Smooth muscle cell (in vitro differentiated cells): ENCODE measurements at regions not wholly inside any gene's neighbourhood (a gene's known extent, or its start where the extent isn't known, plus 50 kb on each side); places are given as distances from the start of the nearest gene placed in this dataset.

ENCODE experiments used
- DNase-seq: peaks from one replicate; lab custom pipeline; 2025; ENCODE audit not compliant: unreplicated experiment; lab: John Stamatoyannopoulos, UW
- H2AFZ ChIP-seq: fragments of 200-600 bp; sonication (generic); 2 replicates; pipeline ENCODE4 v1.6.0; 2016; ENCODE audit warnings: antibody characterized with exemption, low read depth, mild to moderate bottlenecking
- H3F3A ChIP-seq: fragments of 200-600 bp; sonication (generic); 2 replicates; pipeline ENCODE4 v1.6.0; 2017; ENCODE audit warnings: antibody characterized with exemption, low read depth
- H3K27ac ChIP-seq: fragments of 200-600 bp; sonication (generic); 2 replicates; pipeline ENCODE4 v1.5.1; 2016; ENCODE audit warnings: low read depth, mild to moderate bottlenecking
- H3K27me3 ChIP-seq: fragments of 200-600 bp; sonication (generic); 2 replicates; pipeline ENCODE4 v1.6.1; 2016; ENCODE audit warnings: low read depth, mild to moderate bottlenecking
- H3K36me3 ChIP-seq: fragments of 200-600 bp; sonication (generic); 2 replicates; pipeline ENCODE4 v1.5.1; 2016; ENCODE audit warnings: low read depth
- H3K4me1 ChIP-seq: fragments of 200-600 bp; sonication (generic); 2 replicates; pipeline ENCODE4 v1.5.1; 2016; ENCODE audit warnings: low read depth
- H3K4me2 ChIP-seq: fragments of 200-600 bp; sonication (generic); 2 replicates; pipeline ENCODE4 v1.6.0; 2016; ENCODE audit warnings: mild to moderate bottlenecking
- H3K4me3 ChIP-seq: fragments of 200-600 bp; sonication (generic); 2 replicates; pipeline ENCODE4 v1.5.1; 2016; ENCODE audit warnings: mild to moderate bottlenecking
- H3K79me2 ChIP-seq: fragments of 200-600 bp; sonication (generic); 2 replicates; pipeline ENCODE4 v1.6.0; 2016; ENCODE audit warnings: low read depth, mild to moderate bottlenecking
- H3K9ac ChIP-seq: fragments of 200-600 bp; sonication (generic); 2 replicates; pipeline ENCODE4 v1.6.0; 2016; ENCODE audit warnings: low read depth
- H3K9me3 ChIP-seq: fragments of 200-600 bp; sonication (generic); replicated peaks from 2 replicates; pipeline ENCODE4 v1.5.1; 2016; ENCODE audit warnings: low read depth
- H4K20me1 ChIP-seq: fragments of 200-600 bp; sonication (generic); 2 replicates; pipeline ENCODE4 v1.6.0; 2016; ENCODE audit warnings: low read depth
- WGBS: methylation state at CpG from one replicate; pipeline ENCODE4 v1.1.7; 2016; ENCODE audit warnings: low lambda C conversion rate; 5-methylcytosine and 5-hydroxymethylcytosine counted together
- TF ChIP-seq, protein P1 (sequence below): fragments of 200-600 bp; sonication (generic); IDR thresholded peaks from 2 replicates; pipeline ENCODE4 v1.5.1; 2017; ENCODE audit warnings: borderline replicate concordance, mild to moderate bottlenecking, antibody characterized with exemption; ENCODE audit not compliant: insufficient read depth, poor library complexity, severe bottlenecking

DNA sequence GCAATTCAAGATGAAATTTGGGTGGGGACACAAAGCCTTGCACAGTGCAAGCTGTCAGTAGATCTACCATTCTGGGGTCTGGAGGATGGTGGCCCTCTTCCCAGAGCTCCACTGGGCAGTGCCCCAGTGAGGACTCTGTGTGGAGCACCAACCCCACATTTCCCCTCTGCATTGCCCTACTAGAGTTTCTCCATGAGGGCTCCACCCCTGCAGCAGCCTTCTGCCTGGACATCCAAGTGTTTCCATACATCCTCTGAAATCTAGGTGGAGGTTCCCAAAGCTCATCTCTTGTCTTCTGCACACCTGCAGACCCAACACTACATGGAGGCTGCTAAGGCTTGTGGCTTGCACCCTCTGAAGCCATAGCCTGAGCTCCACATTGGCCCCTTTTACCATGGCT, 402.3 kb downstream of the RAB28 start:
- no peak for DNase-seq
- no peak overlapping the region for H3K4me2 ChIP-seq
- H3F3A ChIP-seq = no peaks in the 10 kb centered on the region
- no peak overlapping the region for H3K4me3 ChIP-seq
- no peaks in the 10 kb centered on the region for H3K4me1 ChIP-seq
- no peaks in the 10 kb centered on the region for H4K20me1 ChIP-seq
- H3K79me2 ChIP-seq = no peaks in the 10 kb centered on the region
- no peak overlapping the region for H3K27ac ChIP-seq
- TF ChIP-seq, protein P1, sequence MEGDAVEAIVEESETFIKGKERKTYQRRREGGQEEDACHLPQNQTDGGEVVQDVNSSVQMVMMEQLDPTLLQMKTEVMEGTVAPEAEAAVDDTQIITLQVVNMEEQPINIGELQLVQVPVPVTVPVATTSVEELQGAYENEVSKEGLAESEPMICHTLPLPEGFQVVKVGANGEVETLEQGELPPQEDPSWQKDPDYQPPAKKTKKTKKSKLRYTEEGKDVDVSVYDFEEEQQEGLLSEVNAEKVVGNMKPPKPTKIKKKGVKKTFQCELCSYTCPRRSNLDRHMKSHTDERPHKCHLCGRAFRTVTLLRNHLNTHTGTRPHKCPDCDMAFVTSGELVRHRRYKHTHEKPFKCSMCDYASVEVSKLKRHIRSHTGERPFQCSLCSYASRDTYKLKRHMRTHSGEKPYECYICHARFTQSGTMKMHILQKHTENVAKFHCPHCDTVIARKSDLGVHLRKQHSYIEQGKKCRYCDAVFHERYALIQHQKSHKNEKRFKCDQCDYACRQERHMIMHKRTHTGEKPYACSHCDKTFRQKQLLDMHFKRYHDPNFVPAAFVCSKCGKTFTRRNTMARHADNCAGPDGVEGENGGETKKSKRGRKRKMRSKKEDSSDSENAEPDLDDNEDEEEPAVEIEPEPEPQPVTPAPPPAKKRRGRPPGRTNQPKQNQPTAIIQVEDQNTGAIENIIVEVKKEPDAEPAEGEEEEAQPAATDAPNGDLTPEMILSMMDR = no peak
- no peak overlapping the region for H2AFZ ChIP-seq
- H3K27me3 ChIP-seq = no peaks in the 10 kb centered on the region
- no peaks in the 10 kb centered on the region for H3K9me3 ChIP-seq
- H3K9ac ChIP-seq = no peak overlapping the region
- H3K36me3 ChIP-seq = no peaks in the 10 kb centered on the region

DNA sequence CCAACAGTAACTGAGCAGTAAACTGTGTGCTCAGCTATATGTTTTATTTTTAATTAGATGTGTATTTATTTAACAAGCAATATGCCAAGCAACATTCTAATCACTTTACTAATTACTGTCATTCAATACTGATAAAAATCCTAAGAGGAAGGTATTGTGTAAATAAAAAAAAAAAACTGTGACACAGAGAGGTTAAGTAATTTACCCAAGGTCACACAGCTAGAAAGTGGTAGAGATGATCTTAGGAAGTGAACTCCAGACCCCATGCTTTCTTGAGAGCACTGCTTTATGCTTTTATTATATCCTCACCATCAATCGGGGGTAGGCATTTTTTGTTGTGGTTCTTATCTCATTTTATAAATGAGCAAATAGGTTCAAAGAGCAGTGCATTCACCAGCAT, 417.1 kb downstream of the RAB28 start:
- Histone ChIP-seq H3K36me3 (no peaks in the 10 kb centered on the region), H3K4me2 (no peak overlapping the region), H3K27ac (no peak overlapping the region), H4K20me1 (no peaks in the 10 kb centered on the region), H2AFZ (no peak overlapping the region), H3F3A (no peaks in the 10 kb centered on the region), H3K9ac (no peak overlapping the region), H3K4me3 (no peak overlapping the region), H3K27me3 (no peaks in the 10 kb centered on the region), H3K79me2 (no peaks in the 10 kb centered on the region), H3K9me3 (no peaks in the 10 kb centered on the region), H3K4me1 (no peaks in the 10 kb centered on the region)
- DNase-seq = no peak
- WGBS = 94% methylated on average over 1 of the region's 1 CpG
- TF ChIP-seq, protein P1 = no peak

DNA sequence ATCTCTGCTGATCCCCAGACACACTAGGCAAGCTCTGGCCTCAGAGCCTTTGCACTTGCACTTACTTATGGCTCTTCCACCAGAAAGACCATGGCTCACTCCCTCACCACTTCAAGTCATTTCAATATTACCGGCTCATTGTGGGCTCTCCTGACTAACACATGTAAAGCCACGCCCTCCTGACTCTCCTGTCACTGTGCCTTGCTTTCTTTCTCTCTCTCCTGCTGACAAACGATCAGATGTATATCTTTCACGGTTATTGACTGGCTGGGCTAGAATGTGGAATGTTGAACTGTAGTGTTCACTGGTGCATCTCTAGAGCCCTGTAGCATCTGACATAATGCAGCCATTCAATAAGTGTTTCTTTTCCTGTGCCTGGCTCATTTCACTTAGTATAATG, 425.1 kb downstream of the RAB28 start:
- no peak for DNase-seq
- Histone ChIP-seq H4K20me1 (no peaks in the 10 kb centered on the region), H3K36me3 (no peaks in the 10 kb centered on the region), H3K27me3 (no peaks in the 10 kb centered on the region), H3K4me1 (no peaks in the 10 kb centered on the region), H3K9ac (no peak overlapping the region), H3K27ac (no peak overlapping the region), H3F3A (no peaks in the 10 kb centered on the region), H3K9me3 (no peaks in the 10 kb centered on the region), H3K4me2 (no peak overlapping the region), H3K79me2 (no peaks in the 10 kb centered on the region), H2AFZ (no peak overlapping the region), H3K4me3 (no peak overlapping the region)
- WGBS = 57% methylated on average over 4 of the region's 4 CpGs
- TF ChIP-seq, protein P1 = no peak

DNA sequence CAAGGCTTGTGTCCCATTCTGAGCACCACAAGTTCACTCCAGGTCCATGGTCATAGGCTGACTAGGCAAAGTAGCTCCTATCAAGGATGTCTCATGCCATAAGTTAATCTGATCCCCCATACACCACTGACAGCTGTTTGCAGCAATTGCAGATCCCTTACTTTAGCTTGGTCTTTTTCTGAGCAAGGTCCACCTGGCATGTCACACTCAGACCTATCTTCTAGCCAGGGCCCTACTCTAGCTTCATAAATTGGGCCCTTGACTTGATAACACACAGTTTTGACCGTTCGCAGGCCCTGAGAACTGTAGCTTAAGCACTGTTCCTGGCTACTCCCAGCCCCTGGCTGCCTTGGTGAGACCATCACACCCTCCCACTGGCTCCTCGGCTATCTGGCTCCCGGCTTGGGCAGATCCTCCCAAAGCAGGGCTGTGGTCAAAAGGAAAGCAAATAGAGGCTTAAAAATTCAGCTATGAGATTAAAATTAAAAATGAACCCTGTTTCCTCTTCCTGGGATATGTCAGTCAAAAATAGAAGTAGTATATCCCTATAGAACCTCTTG, 427.4 kb downstream of the RAB28 start:
- TF ChIP-seq, protein P1 = no peak
- H3K9ac ChIP-seq = no peak overlapping the region
- H4K20me1 ChIP-seq = no peaks in the 10 kb centered on the region
- H3K9me3 ChIP-seq = no peaks in the 10 kb centered on the region
- H3K27me3 ChIP-seq = no peaks in the 10 kb centered on the region
- H3K79me2 ChIP-seq = no peaks in the 10 kb centered on the region
- no peak for DNase-seq
- no peak overlapping the region for H3K4me2 ChIP-seq
- WGBS = 79% methylated on average over 4 of the region's 4 CpGs
- no peak overlapping the region for H3K4me3 ChIP-seq
- no peaks in the 10 kb centered on the region for H3K36me3 ChIP-seq
- H3K27ac ChIP-seq = no peak overlapping the region
- H3F3A ChIP-seq = no peaks in the 10 kb centered on the region
- H2AFZ ChIP-seq = no peak overlapping the region
- H3K4me1 ChIP-seq = no peaks in the 10 kb centered on the region
